GM12878 (cell line): ENCODE measurements at regions not wholly inside any gene's neighbourhood (a gene's known extent, or its start where the extent isn't known, plus 50 kb on each side); places are given as distances from the start of the nearest gene placed in this dataset.

ENCODE experiments used
- E2F8 ChIP-seq: fragments of 450-650 bp; IDR thresholded peaks from 2 replicates; pipeline ENCODE4 v1.6.1; 2018; ENCODE audit warnings: mild to moderate bottlenecking, low read depth, moderate library complexity; ENCODE audit not compliant: partially characterized antibody
- PRDM15 ChIP-seq: fragments of 450-650 bp; formaldehyde crosslinking; IDR thresholded peaks from 2 replicates; pipeline ENCODE4 v1.4.0; 2020; ENCODE audit warnings: mild to moderate bottlenecking, moderate library complexity
- TARDBP ChIP-seq: IDR thresholded peaks from 2 replicates; pipeline ENCODE4 v1.6.1; 2016; ENCODE audit warnings: borderline replicate concordance
- ZNF592 ChIP-seq: fragments of 450-650 bp; IDR thresholded peaks from 2 replicates; pipeline ENCODE4 v1.6.1; 2017; ENCODE audit warnings: mild to moderate bottlenecking, moderate library complexity

- TF ChIP-seq E2F8 (no peak), PRDM15 (CRISPR knock-in tag) (no peak), TARDBP (no peak), ZNF592 (no peak)
- TF ChIP-seq, all 136 proteins: peak for 0
Observed at GRCh38 chr18:67652288-67652687, 135.8 kb upstream of the DSEL start (continued).
